Ovary (tissue), 3 donors: ENCODE measurements at regions not wholly inside any gene's neighbourhood (a gene's known extent, or its start where the extent isn't known, plus 50 kb on each side); places are given as distances from the start of the nearest gene placed in this dataset.

Experiments used
- EP300 ChIP-seq: sonication (generic); formaldehyde crosslinking; IDR thresholded peaks from one replicate; pipeline ENCODE4 v1.6.1; 2017; ENCODE audit warnings: antibody characterized with exemption
- TF ChIP-seq, protein P1 (sequence below), 3 donors: fragments of 450-650 bp in 2 of 3; fragments of 200-600 bp in 1 of 3; IDR thresholded peaks; one replicate each; pipeline versions ENCODE4 v1.5.1 to v1.8.0; 2016 to 2022; ENCODE audit warnings: antibody characterized with exemption in 3 of 3, mild to moderate bottlenecking in 1 of 3
- donor health status: DM: no; HTN: no; CAD: no.

DNA sequence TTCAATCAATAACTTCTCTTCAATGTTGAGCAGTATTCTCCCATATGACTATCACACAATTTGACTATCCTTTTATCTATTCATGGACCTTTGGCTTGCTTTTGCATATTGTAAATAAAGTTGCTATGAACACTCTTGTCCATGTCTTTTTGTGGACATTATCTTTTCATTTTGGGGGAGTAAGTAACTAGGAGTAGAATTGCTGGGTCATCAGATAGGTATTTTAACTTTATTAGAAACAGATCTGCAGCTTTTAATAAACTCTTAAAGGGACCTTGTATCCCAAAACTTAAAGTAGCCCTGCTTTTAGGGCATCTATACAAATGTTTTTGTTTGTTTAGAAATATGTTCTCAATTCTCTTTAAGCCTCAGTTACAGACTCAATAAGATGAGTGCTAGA lies 614.2 kb upstream of the CITED2 start:
- TF ChIP-seq, protein P1, sequence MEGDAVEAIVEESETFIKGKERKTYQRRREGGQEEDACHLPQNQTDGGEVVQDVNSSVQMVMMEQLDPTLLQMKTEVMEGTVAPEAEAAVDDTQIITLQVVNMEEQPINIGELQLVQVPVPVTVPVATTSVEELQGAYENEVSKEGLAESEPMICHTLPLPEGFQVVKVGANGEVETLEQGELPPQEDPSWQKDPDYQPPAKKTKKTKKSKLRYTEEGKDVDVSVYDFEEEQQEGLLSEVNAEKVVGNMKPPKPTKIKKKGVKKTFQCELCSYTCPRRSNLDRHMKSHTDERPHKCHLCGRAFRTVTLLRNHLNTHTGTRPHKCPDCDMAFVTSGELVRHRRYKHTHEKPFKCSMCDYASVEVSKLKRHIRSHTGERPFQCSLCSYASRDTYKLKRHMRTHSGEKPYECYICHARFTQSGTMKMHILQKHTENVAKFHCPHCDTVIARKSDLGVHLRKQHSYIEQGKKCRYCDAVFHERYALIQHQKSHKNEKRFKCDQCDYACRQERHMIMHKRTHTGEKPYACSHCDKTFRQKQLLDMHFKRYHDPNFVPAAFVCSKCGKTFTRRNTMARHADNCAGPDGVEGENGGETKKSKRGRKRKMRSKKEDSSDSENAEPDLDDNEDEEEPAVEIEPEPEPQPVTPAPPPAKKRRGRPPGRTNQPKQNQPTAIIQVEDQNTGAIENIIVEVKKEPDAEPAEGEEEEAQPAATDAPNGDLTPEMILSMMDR (IDR thresholded peaks at IDR 0.05) = no peak
- TF ChIP-seq EP300 = no peak
